ENCODE measurements at regions not wholly inside any gene's neighbourhood (a gene's known extent, or its start where the extent isn't known, plus 50 kb on each side); places are given as distances from the start of the nearest gene placed in this dataset.
"Not testable (repeated sequence)": the region's sequence is repeated elsewhere in the genome, so short reads cannot be mapped to it uniquely, and the experiment has no call there.

DNA sequence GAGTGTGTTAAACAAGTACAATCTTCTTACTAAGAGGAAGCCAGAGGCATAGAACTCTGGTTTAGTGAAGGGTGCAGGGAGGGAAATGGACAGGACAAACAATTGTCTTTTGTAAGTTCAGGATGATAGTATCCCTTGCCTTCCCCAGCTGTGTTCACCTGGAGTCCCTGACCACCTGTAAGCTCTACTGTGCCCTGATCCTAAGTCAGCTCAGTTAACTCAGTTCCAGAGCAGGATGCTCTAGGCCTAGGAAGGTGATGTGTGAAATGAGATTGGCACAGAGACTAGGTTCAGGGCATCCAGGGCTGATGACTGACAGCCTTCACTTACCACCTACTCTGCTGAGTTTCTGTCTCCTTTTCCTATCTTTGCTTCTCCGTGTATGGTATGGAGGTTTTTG is 333.0 kb downstream of the SUCLG1 start:
- Histone ChIP-seq H3K27me3 (ENCODE audit: control insufficient read depth, insufficient read depth, low read length) (peaks cover 2% of the 10 kb centered on the region), H3K4me1 (ENCODE audit: control insufficient read depth, insufficient read depth, low read length) (peaks cover 6% of the 10 kb centered on the region), H3K9me3 (replicated peaks; ENCODE audit: control insufficient read depth, low read depth, low read length) (no peaks in the 10 kb centered on the region), H3K27ac (ENCODE audit: low read length) (no peak overlapping the region), H3K36me3 (ENCODE audit: control insufficient read depth, insufficient read depth, low read length) (no peaks in the 10 kb centered on the region), H3K4me3 (ENCODE audit: low read length) (no peak overlapping the region)
- no CpG with 5 or more reads among the region's 1 CpG for WGBS (ENCODE audit: insufficient coverage)
- no peak for DNase-seq

GRCh38 chr2:84116143-84116542 is 342.9 kb downstream of the SUCLG1 start:
- no peak overlapping the region for H3K27ac ChIP-seq (ENCODE audit: low read length)
- 0% methylated on average over 2 of the region's 4 CpGs for WGBS (ENCODE audit: insufficient coverage)
- H3K9me3 ChIP-seq (replicated peaks; ENCODE audit: control insufficient read depth, low read depth, low read length), result peaks cover 4% of the 10 kb centered on the region
- H3K4me3 ChIP-seq (ENCODE audit: low read length), result no peak overlapping the region
- H3K4me1 ChIP-seq (ENCODE audit: control insufficient read depth, insufficient read depth, low read length), result no peaks in the 10 kb centered on the region
- H3K27me3 ChIP-seq (ENCODE audit: control insufficient read depth, insufficient read depth, low read length), result no peaks in the 10 kb centered on the region
- no peak for DNase-seq
- no peaks in the 10 kb centered on the region for H3K36me3 ChIP-seq (ENCODE audit: control insufficient read depth, insufficient read depth, low read length)

GRCh38 chr2:84115173-84115857 is 343.8 kb downstream of the SUCLG1 start:
- Histone ChIP-seq H3K27ac (ENCODE audit: low read length) (no peak overlapping the region), H3K9me3 (replicated peaks; ENCODE audit: control insufficient read depth, low read depth, low read length) (peaks cover 4% of the 10 kb centered on the region), H3K4me3 (ENCODE audit: low read length) (no peak overlapping the region), H3K36me3 (ENCODE audit: control insufficient read depth, insufficient read depth, low read length) (no peaks in the 10 kb centered on the region), H3K4me1 (ENCODE audit: control insufficient read depth, insufficient read depth, low read length) (no peaks in the 10 kb centered on the region), H3K27me3 (ENCODE audit: control insufficient read depth, insufficient read depth, low read length) (no peaks in the 10 kb centered on the region)
- DNase-seq, result no peak
- no CpG with 5 or more reads among the region's 2 CpGs for WGBS (ENCODE audit: insufficient coverage)

GRCh38 chr2:84103816-84104527 is 355.1 kb downstream of the SUCLG1 start:
- not testable (repeated sequence) for H3K4me1 ChIP-seq (ENCODE audit: control insufficient read depth, insufficient read depth, low read length); DNase-seq; H3K27me3 ChIP-seq (ENCODE audit: control insufficient read depth, insufficient read depth, low read length); H3K4me3 ChIP-seq (ENCODE audit: low read length); H3K27ac ChIP-seq (ENCODE audit: low read length); H3K9me3 ChIP-seq (replicated peaks; ENCODE audit: control insufficient read depth, low read depth, low read length); H3K36me3 ChIP-seq (ENCODE audit: control insufficient read depth, insufficient read depth, low read length)
- 93% methylated on average over 11 of the region's 15 CpGs for WGBS (ENCODE audit: insufficient coverage)

DNA sequence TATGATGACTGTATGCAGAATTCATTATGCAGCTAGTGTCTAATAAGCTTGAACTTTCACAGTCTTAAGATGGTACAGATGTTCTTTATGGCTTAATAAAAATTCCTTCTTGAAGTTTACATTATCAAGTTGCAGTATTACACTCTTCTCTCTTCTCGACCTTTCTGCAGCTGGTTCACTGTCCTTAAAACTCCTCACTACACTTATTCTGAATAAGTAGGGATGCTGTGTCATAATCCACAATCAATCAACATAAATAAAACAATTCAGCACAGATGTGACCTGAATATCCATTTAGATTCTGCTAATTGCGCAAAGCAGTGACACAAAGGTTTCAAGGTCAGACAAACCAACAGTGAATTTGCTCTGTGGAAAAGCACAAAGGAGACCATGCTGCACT is 356.8 kb downstream of the SUCLG1 start:
- WGBS (ENCODE audit: insufficient coverage), result 90% methylated on average over 1 of the region's 2 CpGs
- H3K27ac ChIP-seq (ENCODE audit: low read length), result no peak overlapping the region
- no peaks in the 10 kb centered on the region for H3K36me3 ChIP-seq (ENCODE audit: control insufficient read depth, insufficient read depth, low read length)
- H3K4me3 ChIP-seq (ENCODE audit: low read length), result no peak overlapping the region
- no peaks in the 10 kb centered on the region for H3K4me1 ChIP-seq (ENCODE audit: control insufficient read depth, insufficient read depth, low read length)
- peaks cover 7% of the 10 kb centered on the region for H3K9me3 ChIP-seq (replicated peaks; ENCODE audit: control insufficient read depth, low read depth, low read length)
- no peaks in the 10 kb centered on the region for H3K27me3 ChIP-seq (ENCODE audit: control insufficient read depth, insufficient read depth, low read length)
- DNase-seq, result no peak

- no peak overlapping the region for H3K4me3 ChIP-seq (ENCODE audit: low read length)
- H3K9me3 ChIP-seq (replicated peaks; ENCODE audit: control insufficient read depth, low read depth, low read length), result no peaks in the 10 kb centered on the region
- H3K27ac ChIP-seq (ENCODE audit: low read length), result no peak overlapping the region
- no peaks in the 10 kb centered on the region for H3K27me3 ChIP-seq (ENCODE audit: control insufficient read depth, insufficient read depth, low read length)
- H3K4me1 ChIP-seq (ENCODE audit: control insufficient read depth, insufficient read depth, low read length), result no peaks in the 10 kb centered on the region
- DNase-seq, result no peak
- no peaks in the 10 kb centered on the region for H3K36me3 ChIP-seq (ENCODE audit: control insufficient read depth, insufficient read depth, low read length)
These were observed 370.4 kb downstream of the SUCLG1 start for GRCh38 chr2:84088656-84089055.

DNA sequence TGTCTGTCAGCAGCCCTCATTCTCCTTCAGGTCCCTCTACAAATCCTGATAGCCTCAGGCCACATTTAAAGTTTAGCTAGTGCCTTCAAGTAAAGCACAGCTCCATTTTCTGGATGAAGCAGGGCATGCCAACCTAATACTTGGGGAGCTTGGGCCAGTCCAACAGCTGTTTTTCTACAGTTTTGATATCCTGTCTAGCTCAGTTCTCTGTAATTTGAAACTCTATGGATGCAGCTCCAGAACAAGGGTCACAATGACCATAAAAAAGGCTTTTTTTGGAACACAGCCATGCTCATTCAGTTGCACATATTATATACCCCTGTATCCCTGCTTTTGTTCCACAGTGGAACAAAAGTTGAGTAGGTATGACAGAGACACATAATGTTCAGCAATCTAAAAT is 373.5 kb downstream of the SUCLG1 start:
- DNase-seq, result peak; percentile 27
- Histone ChIP-seq H3K36me3 (ENCODE audit: control insufficient read depth, insufficient read depth, low read length) (no peaks in the 10 kb centered on the region), H3K27me3 (ENCODE audit: control insufficient read depth, insufficient read depth, low read length) (no peaks in the 10 kb centered on the region), H3K4me1 (ENCODE audit: control insufficient read depth, insufficient read depth, low read length) (no peaks in the 10 kb centered on the region), H3K27ac (ENCODE audit: low read length) (no peak overlapping the region), H3K4me3 (ENCODE audit: low read length) (no peak overlapping the region), H3K9me3 (replicated peaks; ENCODE audit: control insufficient read depth, low read depth, low read length) (no peaks in the 10 kb centered on the region)

GRCh38 chr2:84084856-84085255 is 374.2 kb downstream of the SUCLG1 start:
- no peaks in the 10 kb centered on the region for H3K9me3 ChIP-seq (replicated peaks; ENCODE audit: control insufficient read depth, low read depth, low read length)
- WGBS (ENCODE audit: insufficient coverage), result 80% methylated on average over 1 of the region's 1 CpG
- H3K27me3 ChIP-seq (ENCODE audit: control insufficient read depth, insufficient read depth, low read length), result no peaks in the 10 kb centered on the region

GRCh38 chr2:84083984-84084383 is 375.1 kb downstream of the SUCLG1 start:
- Histone ChIP-seq H3K4me1 (ENCODE audit: control insufficient read depth, insufficient read depth, low read length) (no peaks in the 10 kb centered on the region), H3K4me3 (ENCODE audit: low read length) (no peak overlapping the region), H3K27me3 (ENCODE audit: control insufficient read depth, insufficient read depth, low read length) (no peaks in the 10 kb centered on the region), H3K36me3 (ENCODE audit: control insufficient read depth, insufficient read depth, low read length) (no peaks in the 10 kb centered on the region), H3K27ac (ENCODE audit: low read length) (no peak overlapping the region), H3K9me3 (replicated peaks; ENCODE audit: control insufficient read depth, low read depth, low read length) (no peaks in the 10 kb centered on the region)
- no CpG with 5 or more reads among the region's 1 CpG for WGBS (ENCODE audit: insufficient coverage)
- DNase-seq, result no peak

More at GRCh38 chr2:84084856-84085255, 374.2 kb downstream of the SUCLG1 start:
- no peak for DNase-seq
- no peak overlapping the region for H3K27ac ChIP-seq (ENCODE audit: low read length)
- no peak overlapping the region for H3K4me3 ChIP-seq (ENCODE audit: low read length)
- no peaks in the 10 kb centered on the region for H3K36me3 ChIP-seq (ENCODE audit: control insufficient read depth, insufficient read depth, low read length)
- no peaks in the 10 kb centered on the region for H3K4me1 ChIP-seq (ENCODE audit: control insufficient read depth, insufficient read depth, low read length)

- no peak for DNase-seq
These were observed 380.6 kb downstream of the SUCLG1 start for GRCh38 chr2:84078471-84078870.

More at GRCh38 chr2:84078471-84078870, 380.6 kb downstream of the SUCLG1 start:
- Histone ChIP-seq H3K4me3 (ENCODE audit: low read length) (no peak overlapping the region), H3K27me3 (ENCODE audit: control insufficient read depth, insufficient read depth, low read length) (no peaks in the 10 kb centered on the region), H3K9me3 (replicated peaks; ENCODE audit: control insufficient read depth, low read depth, low read length) (no peaks in the 10 kb centered on the region), H3K36me3 (ENCODE audit: control insufficient read depth, insufficient read depth, low read length) (no peaks in the 10 kb centered on the region), H3K4me1 (ENCODE audit: control insufficient read depth, insufficient read depth, low read length) (no peaks in the 10 kb centered on the region), H3K27ac (ENCODE audit: low read length) (no peak overlapping the region)
- WGBS (ENCODE audit: insufficient coverage), result no CpG with 5 or more reads among the region's 3 CpGs
